Endothelial cell of umbilical vein (primary cell): ENCODE measurements at regions not wholly inside any gene's neighbourhood (a gene's known extent, or its start where the extent isn't known, plus 50 kb on each side); places are given as distances from the start of the nearest gene placed in this dataset.

Experiments used
- BruUV-seq: library from RNA; stranded (reverse); fragments of 400-500 nt; replicated peaks from 2 replicates; lab custom pipeline; 2021; lab: Mats Ljungman, UMichigan
- CTCF ChIA-PET: fragments of 300-600, 350-600 bp; sonication (Branson Sonifier 250); formaldehyde crosslinking; loops from one replicate; lab custom pipeline; 2021; ENCODE audit warnings: antibody characterized with exemption, inconsistent platforms; lab: Charles Lee
- POLR2A ChIA-PET: fragments of 300-600, 350-600 bp; sonication (Branson Sonifier 250); formaldehyde crosslinking; loops from one replicate; lab custom pipeline; 2021; ENCODE audit warnings: antibody characterized with exemption, inconsistent platforms; lab: Charles Lee
- DNase-seq: peaks from one replicate; pipeline ENCODE4 v3.0.0-alpha.2; 2011; ENCODE audit warnings: low read depth, low spot score
- FAIRE-seq: peaks from 2 replicates; lab custom pipeline; 2011; peaks lifted over from hg19 to GRCh38; lab: Jason Lieb, UNC
- H2AFZ ChIP-seq: 2 replicates; pipeline ENCODE4 v1.6.0; 2012; ENCODE audit warnings: low read depth, low read length, control low read depth, inconsistent platforms
- H3K27ac ChIP-seq: 2 replicates; pipeline ENCODE4 v1.5.1; 2011; ENCODE audit warnings: low read depth, mild to moderate bottlenecking, control low read depth, low read length, moderate library complexity; ENCODE audit not compliant: insufficient read depth
- H3K27me3 ChIP-seq, 2 experiments: 2 replicates each; pipeline versions ENCODE4 v1.6.0 to v1.6.1; 2011; ENCODE audit warnings: low read length in 2 of 2, mixed read lengths in 1 of 2; ENCODE audit not compliant: control insufficient read depth in 2 of 2, insufficient read depth in 2 of 2
- H3K36me3 ChIP-seq, 2 experiments: 2 replicates in 1 of 2; 3 replicates in 1 of 2; pipeline ENCODE4 v1.5.1; 2011; ENCODE audit warnings: low read length in 2 of 2, mild to moderate bottlenecking in 1 of 2, moderate library complexity in 1 of 2; ENCODE audit not compliant: control insufficient read depth in 2 of 2, insufficient read depth in 2 of 2; ENCODE audit errors: extremely low read depth in 1 of 2
- H3K4me1 ChIP-seq: 3 replicates; pipeline ENCODE4 v1.5.1; 2011; ENCODE audit warnings: mild to moderate bottlenecking, low read length; ENCODE audit not compliant: control insufficient read depth, insufficient read depth; ENCODE audit errors: extremely low read depth
- H3K4me2 ChIP-seq: 2 replicates; pipeline ENCODE4 v1.6.1; 2011; ENCODE audit warnings: low read length, control low read depth, mixed read lengths; ENCODE audit not compliant: insufficient read depth
- H3K4me3 ChIP-seq, 3 experiments: fragments of 200-600 bp in 1 of 3; sonication (generic), shearing (Covaris generic) in 1 of 3; replicated peaks in 1 of 3; 2 replicates each; pipeline ENCODE4 v1.5.1; 2011 to 2016; ENCODE audit warnings: control low read depth in 3 of 3, low read length in 3 of 3, mild to moderate bottlenecking in 2 of 3, inconsistent platforms in 1 of 3, low read depth in 1 of 3, moderate library complexity in 1 of 3; ENCODE audit not compliant: insufficient read depth in 1 of 3
- H3K79me2 ChIP-seq: 2 replicates; pipeline ENCODE4 v1.6.0; 2012; ENCODE audit warnings: low read length, inconsistent platforms; ENCODE audit not compliant: control insufficient read depth, insufficient read depth
- H3K9ac ChIP-seq: replicated peaks from 2 replicates; pipeline ENCODE3; 2011; ENCODE audit warnings: low read length, control low read depth; ENCODE audit not compliant: insufficient read depth; ENCODE audit errors: extremely low read depth
- H3K9me1 ChIP-seq: replicated peaks from 3 replicates; pipeline ENCODE4 v1.6.0; 2011; ENCODE audit warnings: mild to moderate bottlenecking, low read length; ENCODE audit not compliant: control insufficient read depth, insufficient read depth; ENCODE audit errors: extremely low read depth
- H3K9me3 ChIP-seq: replicated peaks from 2 replicates; pipeline ENCODE4 v1.5.1; 2012; ENCODE audit warnings: low read length, inconsistent platforms; ENCODE audit not compliant: control insufficient read depth, insufficient read depth
- H4K20me1 ChIP-seq: replicated peaks from 2 replicates; pipeline ENCODE3; 2011; ENCODE audit warnings: mild to moderate bottlenecking, low read length; ENCODE audit not compliant: control insufficient read depth, insufficient read depth; ENCODE audit errors: extremely low read depth
- CTCF ChIP-seq, 2 donors: IDR thresholded peaks; 1 replicate in 1 of 2; 2 replicates in 1 of 2; pipeline ENCODE4 v1.5.1; 2011; ENCODE audit warnings: low read length in 2 of 2, mild to moderate bottlenecking in 2 of 2, moderate library complexity in 2 of 2, control low read depth in 1 of 2, inconsistent platforms in 1 of 2, low read depth in 1 of 2; ENCODE audit not compliant: insufficient read depth in 1 of 2; ENCODE audit errors: extremely low read depth in 1 of 2
- EZH2 ChIP-seq: IDR thresholded peaks from 2 replicates; pipeline ENCODE4 v1.6.1; 2012; ENCODE audit warnings: borderline replicate concordance, low read depth, mild to moderate bottlenecking, moderate library complexity, low read length, inconsistent platforms; ENCODE audit not compliant: severe bottlenecking
- FOS ChIP-seq: IDR thresholded peaks from 2 replicates; pipeline ENCODE4 v1.6.1; 2011; ENCODE audit warnings: mild to moderate bottlenecking, low read length, moderate library complexity, borderline replicate concordance; ENCODE audit not compliant: insufficient read depth
- GATA2 ChIP-seq: IDR thresholded peaks from 2 replicates; pipeline ENCODE4 v1.7.0; 2011; ENCODE audit warnings: low read depth, mild to moderate bottlenecking, moderate library complexity, mixed read lengths, low read length; ENCODE audit not compliant: insufficient read length, insufficient read depth
- JUN ChIP-seq: IDR thresholded peaks from 2 replicates; pipeline ENCODE4 v1.6.1; 2011; ENCODE audit warnings: borderline replicate concordance, low read depth; ENCODE audit not compliant: insufficient read length, insufficient read depth
- MYC ChIP-seq: IDR thresholded peaks from one replicate; pipeline ENCODE4 v1.6.1; 2011; ENCODE audit warnings: mild to moderate bottlenecking, low read depth, low read length
- POLR2A ChIP-seq: IDR thresholded peaks from 2 replicates; pipeline ENCODE4 v1.6.1; 2012; ENCODE audit warnings: low read depth, mild to moderate bottlenecking, control low read depth, low read length
- POLR2AphosphoS5 ChIP-seq: IDR thresholded peaks from 2 replicates; pipeline ENCODE4 v1.6.1; 2012; ENCODE audit warnings: low read depth, mild to moderate bottlenecking, control low read depth, low read length, moderate library complexity; ENCODE audit not compliant: insufficient read depth
- dilution Hi-C: fragments of 300-500 bp; cut with MboI; formaldehyde crosslinking; loops from one replicate; pipeline ENCODE4 v1.15.0; 2019; ENCODE audit warnings: low sequenced_read_pairs; ENCODE audit not compliant: extremely low pct_ligation_motif_present
- intact Hi-C: fragments of 100-400 bp; cut with micrococcal nuclease; formaldehyde crosslinking; loops from one replicate; pipeline ENCODE4 v1.10.0; 2022
- TF ChIP-seq, protein P1 (sequence below): IDR thresholded peaks from 2 replicates; pipeline ENCODE4 v1.6.1; 2011; ENCODE audit not compliant: insufficient read depth, insufficient read length

DNA sequence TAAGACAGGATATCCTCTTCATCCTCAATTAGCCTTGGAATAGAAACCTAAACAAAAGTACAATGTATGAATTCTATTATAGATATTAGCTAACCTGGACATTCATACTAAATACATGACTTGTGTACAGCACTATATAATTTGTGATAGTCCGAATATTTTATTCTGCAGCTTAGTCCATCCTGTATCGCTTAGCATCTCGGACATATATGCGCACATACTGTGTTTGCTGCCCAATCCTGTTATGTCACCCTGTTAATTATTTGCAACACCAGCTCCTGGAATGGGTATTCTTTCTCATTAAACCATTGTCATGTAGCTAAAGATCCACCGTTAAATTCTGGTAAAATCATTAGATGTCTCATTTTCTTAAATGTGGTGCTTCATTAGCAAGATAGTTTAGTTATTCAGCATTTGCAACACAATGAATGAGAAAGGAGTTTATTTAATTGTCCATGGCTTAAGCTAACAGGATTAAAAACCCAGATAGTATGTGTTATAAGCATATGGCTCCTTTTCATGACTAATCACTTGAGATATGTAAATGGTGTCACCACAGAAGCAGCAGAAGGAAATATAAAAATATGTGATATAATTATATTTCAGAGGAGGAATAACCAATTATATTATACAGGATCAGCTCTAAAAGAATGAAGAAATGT, 156.0 kb upstream of the ARHGAP5 start:
- Histone ChIP-seq H3K9me3 (no peaks in the 10 kb centered on the region), H3K27me3 (peaks cover 0 to 5% of the 10 kb centered on the region in 2 experiments), H4K20me1 (no peaks in the 10 kb centered on the region), H3K79me2 (no peaks in the 10 kb centered on the region), H3K9me1 (no peaks in the 10 kb centered on the region), H2AFZ (no peak overlapping the region), H3K27ac (no peak overlapping the region), H3K36me3 (no peaks in the 10 kb centered on the region), H3K4me2 (no peak overlapping the region), H3K9ac (no peak overlapping the region), H3K4me3 (no peak overlapping the region), H3K4me1 (peaks cover under 1% of the 10 kb centered on the region)
- ChIA-PET CTCF (interaction anchor here (0.5 to 1.1 kb wide), 2 partner anchors 9 to 639 kb away, joined by 3 read pairs; no protein-coding TSS in a partner anchor), POLR2A (no interaction called here)
- intact Hi-C loops (loop anchor here (10.0 kb wide), 1 partner anchor 406 kb away; no protein-coding TSS in a partner anchor), dilution Hi-C loops (no loop called here)
- FAIRE-seq (no peak), DNase-seq (no peak)
- BruUV-seq: no TSS peak
- no peak for TF ChIP-seq GATA2
- no peak for TF ChIP-seq EZH2
- no peak for TF ChIP-seq MYC
- TF ChIP-seq POLR2AphosphoS5: no peak
- TF ChIP-seq CTCF (IDR thresholded peaks at IDR 0.05; ENCODE audit: extremely low read depth in 1 of 2, insufficient read depth in 1 of 2, low read depth in 1 of 2, low read length in 2 of 2): no peak
- TF ChIP-seq, protein P1, sequence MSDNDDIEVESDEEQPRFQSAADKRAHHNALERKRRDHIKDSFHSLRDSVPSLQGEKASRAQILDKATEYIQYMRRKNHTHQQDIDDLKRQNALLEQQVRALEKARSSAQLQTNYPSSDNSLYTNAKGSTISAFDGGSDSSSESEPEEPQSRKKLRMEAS: no peak
- no peak for TF ChIP-seq POLR2A
- no peak for TF ChIP-seq FOS
- TF ChIP-seq JUN: no peak
